Sigmoid colon (tissue), 6 donors: ENCODE measurements at regions not wholly inside any gene's neighbourhood (a gene's known extent, or its start where the extent isn't known, plus 50 kb on each side); places are given as distances from the start of the nearest gene placed in this dataset.
"Not testable (repeated sequence)": the region's sequence is repeated elsewhere in the genome, so short reads cannot be mapped to it uniquely, and the experiment has no call there.

Experiments
- DNase-seq: peaks from one replicate; pipeline ENCODE4 v3.0.0-alpha.2; 2019
- H3K27ac ChIP-seq, 4 donors: fragments of 200-600 bp; sonication (generic); one replicate each; pipeline ENCODE4 v1.5.1; 2016 to 2019; ENCODE audit warnings: mild to moderate bottlenecking in 1 of 4
- H3K27me3 ChIP-seq, 3 donors: fragments of 200-600 bp; sonication (generic); one replicate each; pipeline ENCODE4 v1.5.1; 2019; ENCODE audit warnings: mild to moderate bottlenecking in 1 of 3
- H3K36me3 ChIP-seq, 4 donors: fragments of 200-600 bp; sonication (generic); one replicate each; pipeline ENCODE4 v1.5.1; 2016 to 2019
- H3K4me1 ChIP-seq, 4 donors: fragments of 200-600 bp; sonication (generic); one replicate each; pipeline ENCODE4 v1.5.1; 2017 to 2019
- H3K4me3 ChIP-seq, 4 donors: fragments of 200-600 bp; sonication (generic); one replicate each; pipeline ENCODE4 v1.5.1; 2017 to 2019; ENCODE audit warnings: mild to moderate bottlenecking in 2 of 4, moderate library complexity in 1 of 4
- H3K9me3 ChIP-seq, 4 donors: fragments of 200-600 bp in 3 of 4; sonication (generic) in 3 of 4; one replicate each; pipeline versions ENCODE4 v1.5.1 to v1.6.1; 2013 to 2019
- EP300 ChIP-seq, 4 donors: sonication (generic); formaldehyde crosslinking; IDR thresholded peaks; one replicate each; pipeline ENCODE4 v1.6.1; 2017; ENCODE audit warnings: antibody characterized with exemption in 4 of 4
- POLR2A ChIP-seq, 2 donors: fragments of 450-650 bp; IDR thresholded peaks; one replicate each; pipeline ENCODE4 v1.6.1; 2016; ENCODE audit warnings: antibody characterized with exemption in 2 of 2, mild to moderate bottlenecking in 2 of 2, moderate library complexity in 2 of 2
- POLR2AphosphoS5 ChIP-seq, 4 donors: sonication (generic); formaldehyde crosslinking; IDR thresholded peaks; one replicate each; pipeline ENCODE4 v1.6.1; 2017; ENCODE audit warnings: antibody characterized with exemption in 4 of 4
- WGBS, 2 donors: extraction: QIAGEN DNeasy Blood & Tissue Kit; methylation state at CpG; one replicate each; pipeline ENCODE4 v1.1.7; 2013; 5-methylcytosine and 5-hydroxymethylcytosine counted together
- intact Hi-C: fragments of 100-400 bp; cut with DNase I; formaldehyde crosslinking; loops from one replicate; pipeline ENCODE4 v1.15.1; 2023
- TF ChIP-seq, protein P1 (sequence below), 4 experiments: fragments of 450-650 bp in 3 of 4; fragments of 200-600 bp in 1 of 4; IDR thresholded peaks; one replicate each; pipeline ENCODE4 v1.5.1; 2016 to 2019; ENCODE audit warnings: antibody characterized with exemption in 4 of 4, mild to moderate bottlenecking in 3 of 4, moderate library complexity in 2 of 4
- donor health status: healthy with polysubstance abuse.
- donor health status: healthy.

DNA sequence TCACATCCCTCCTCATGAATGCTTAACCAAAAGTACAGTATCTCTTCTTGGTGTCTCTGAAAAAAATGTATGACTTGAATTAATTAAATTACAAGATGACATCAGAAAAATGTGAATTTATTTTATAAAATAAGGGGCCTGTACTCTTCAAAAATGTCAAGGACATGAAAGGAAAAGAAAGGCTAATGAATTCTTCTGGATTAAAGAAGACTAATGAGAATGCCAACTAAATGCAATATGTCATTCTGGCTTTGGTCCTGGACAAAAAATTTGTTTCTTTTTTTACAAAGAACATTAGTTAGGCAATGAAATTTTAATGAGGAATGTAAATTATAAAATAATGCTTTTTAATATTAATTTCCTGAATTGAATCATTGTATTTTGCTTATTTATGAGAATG lies 1125.7 kb downstream of the DNAJB9 start:
- H3K9me3 ChIP-seq = no peaks in the 10 kb centered on the region
- H3K4me1 ChIP-seq = no peaks in the 10 kb centered on the region
- intact Hi-C loops = no loop called here
- no peak overlapping the region for H3K4me3 ChIP-seq
- DNase-seq = no peak
- TF ChIP-seq POLR2A (IDR thresholded peaks at IDR 0.05) (no peak), EP300 (IDR thresholded peaks at IDR 0.05) (no peak), POLR2AphosphoS5 (IDR thresholded peaks at IDR 0.05) (no peak)
- TF ChIP-seq, protein P1, sequence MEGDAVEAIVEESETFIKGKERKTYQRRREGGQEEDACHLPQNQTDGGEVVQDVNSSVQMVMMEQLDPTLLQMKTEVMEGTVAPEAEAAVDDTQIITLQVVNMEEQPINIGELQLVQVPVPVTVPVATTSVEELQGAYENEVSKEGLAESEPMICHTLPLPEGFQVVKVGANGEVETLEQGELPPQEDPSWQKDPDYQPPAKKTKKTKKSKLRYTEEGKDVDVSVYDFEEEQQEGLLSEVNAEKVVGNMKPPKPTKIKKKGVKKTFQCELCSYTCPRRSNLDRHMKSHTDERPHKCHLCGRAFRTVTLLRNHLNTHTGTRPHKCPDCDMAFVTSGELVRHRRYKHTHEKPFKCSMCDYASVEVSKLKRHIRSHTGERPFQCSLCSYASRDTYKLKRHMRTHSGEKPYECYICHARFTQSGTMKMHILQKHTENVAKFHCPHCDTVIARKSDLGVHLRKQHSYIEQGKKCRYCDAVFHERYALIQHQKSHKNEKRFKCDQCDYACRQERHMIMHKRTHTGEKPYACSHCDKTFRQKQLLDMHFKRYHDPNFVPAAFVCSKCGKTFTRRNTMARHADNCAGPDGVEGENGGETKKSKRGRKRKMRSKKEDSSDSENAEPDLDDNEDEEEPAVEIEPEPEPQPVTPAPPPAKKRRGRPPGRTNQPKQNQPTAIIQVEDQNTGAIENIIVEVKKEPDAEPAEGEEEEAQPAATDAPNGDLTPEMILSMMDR (IDR thresholded peaks at IDR 0.05) = no peak
- H3K27ac ChIP-seq = no peak overlapping the region
- H3K27me3 ChIP-seq = no peaks in the 10 kb centered on the region
- no peaks in the 10 kb centered on the region for H3K36me3 ChIP-seq

DNA sequence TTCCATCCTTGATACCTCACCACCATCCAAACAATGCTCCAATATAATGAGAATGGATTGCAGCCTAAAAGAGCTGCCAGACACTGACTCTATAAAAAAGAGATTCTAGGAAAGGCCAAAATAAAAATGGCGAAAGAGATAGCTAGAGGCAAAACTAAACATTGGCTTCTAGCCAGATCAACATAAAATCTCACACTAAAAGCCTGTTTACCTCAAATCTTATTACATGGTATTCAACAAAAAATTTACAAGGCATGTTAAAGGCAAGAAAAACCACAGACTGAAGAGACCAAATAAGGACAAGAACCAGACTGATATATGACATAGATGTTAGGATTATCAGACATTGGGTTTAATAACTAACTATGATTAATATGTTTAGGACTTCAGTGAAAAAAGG lies 1127.0 kb downstream of the DNAJB9 start:
- no peak overlapping the region for H3K4me3 ChIP-seq
- no peaks in the 10 kb centered on the region for H3K27me3 ChIP-seq
- no peak overlapping the region for H3K27ac ChIP-seq
- intact Hi-C loops = no loop called here
- H3K4me1 ChIP-seq = no peaks in the 10 kb centered on the region
- no peak for DNase-seq
- WGBS, 2 donors = 76 to 79% methylated on average over 1 of the region's 1 CpG
- TF ChIP-seq, protein P1 (IDR thresholded peaks at IDR 0.05) = no peak
- TF ChIP-seq EP300 (IDR thresholded peaks at IDR 0.05) (no peak), POLR2AphosphoS5 (IDR thresholded peaks at IDR 0.05) (no peak), POLR2A (IDR thresholded peaks at IDR 0.05) (no peak)
- H3K9me3 ChIP-seq = no peaks in the 10 kb centered on the region
- H3K36me3 ChIP-seq = no peaks in the 10 kb centered on the region

DNA sequence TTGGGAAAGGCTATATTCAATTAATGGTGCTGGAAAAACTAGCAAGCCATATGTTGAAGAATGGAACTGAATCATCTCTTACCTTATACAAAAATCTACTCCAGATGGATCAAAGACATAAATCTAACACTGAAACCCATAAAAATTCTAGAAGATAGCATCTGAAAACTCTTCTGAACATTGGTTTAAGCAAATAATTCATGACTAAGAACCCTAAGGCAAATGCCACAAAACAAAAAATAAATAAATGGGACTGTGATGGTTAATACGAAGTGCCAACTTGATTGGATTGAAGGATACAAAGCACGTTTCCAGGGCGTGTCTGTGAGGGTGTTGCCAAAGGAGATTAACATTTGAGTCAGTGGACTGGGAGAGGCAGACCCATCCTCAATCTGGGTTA lies 1130.0 kb downstream of the DNAJB9 start:
- no peaks in the 10 kb centered on the region for H3K27me3 ChIP-seq
- no peak for TF ChIP-seq EP300 (IDR thresholded peaks at IDR 0.05)
- TF ChIP-seq, protein P1 (IDR thresholded peaks at IDR 0.05) = no peak
- no peak for TF ChIP-seq POLR2A (IDR thresholded peaks at IDR 0.05)
- TF ChIP-seq POLR2AphosphoS5 (IDR thresholded peaks at IDR 0.05) = no peak
- WGBS, 2 donors = 85 to 88% methylated on average over 3 of the region's 3 CpGs
- no peak overlapping the region for H3K4me3 ChIP-seq
- intact Hi-C loops = no loop called here
- no peaks in the 10 kb centered on the region for H3K4me1 ChIP-seq
- no peak overlapping the region for H3K27ac ChIP-seq
- H3K36me3 ChIP-seq = no peaks in the 10 kb centered on the region
- no peaks in the 10 kb centered on the region for H3K9me3 ChIP-seq
- no peak for DNase-seq

DNA sequence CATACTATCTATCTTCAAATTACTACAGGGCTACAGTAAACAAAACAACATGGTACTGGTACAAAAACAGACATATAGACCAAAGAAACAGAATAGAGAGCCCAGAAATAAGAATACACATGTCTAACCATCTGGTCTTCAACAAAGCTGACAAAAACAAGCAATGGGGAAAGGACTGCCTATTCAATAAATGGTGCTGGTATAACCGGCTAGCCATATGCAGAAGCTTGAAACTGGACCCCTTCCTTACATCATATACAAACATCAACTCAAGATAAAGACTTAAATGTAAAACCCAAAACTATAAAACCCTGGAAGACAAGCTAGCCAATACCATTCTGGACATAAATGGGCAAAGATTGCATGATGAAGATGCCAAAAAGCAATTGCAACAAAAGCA lies 1143.7 kb downstream of the DNAJB9 start:
- H3K27ac ChIP-seq = no peak overlapping the region
- H3K4me3 ChIP-seq = no peak overlapping the region
- no peak for DNase-seq

DNA sequence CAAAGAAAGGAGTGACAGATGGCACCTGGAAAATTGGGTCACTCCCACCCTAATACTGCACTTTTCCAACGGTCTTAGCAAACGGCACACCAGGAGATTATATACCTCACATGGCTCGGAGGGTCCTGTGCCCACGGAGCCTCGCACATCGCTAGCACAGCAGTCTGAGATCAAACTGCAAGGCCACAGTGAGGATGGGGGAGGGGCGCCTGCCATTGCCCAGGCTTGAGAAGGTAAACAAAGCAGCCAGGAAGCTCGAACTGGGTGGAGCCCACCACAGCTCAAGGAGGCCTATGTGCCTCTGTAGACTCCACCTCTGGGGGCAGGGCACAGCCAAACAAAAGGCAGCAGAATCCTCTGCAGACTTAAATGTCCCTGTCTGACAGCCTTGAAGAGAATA lies 1149.7 kb downstream of the DNAJB9 start:
- H3K4me3 ChIP-seq, H3K9me3 ChIP-seq, H3K36me3 ChIP-seq, H3K27me3 ChIP-seq, H3K27ac ChIP-seq, DNase-seq, H3K4me1 ChIP-seq, intact Hi-C loops: not testable (repeated sequence)
- WGBS, 2 donors = 77 to 90% methylated on average over 8 of the region's 8 CpGs

More for the DNA sequence above, 1143.7 kb downstream of the DNAJB9 start:
- no peaks in the 10 kb centered on the region for H3K27me3 ChIP-seq
- TF ChIP-seq, protein P1 (IDR thresholded peaks at IDR 0.05) = no peak
- no peak for TF ChIP-seq EP300 (IDR thresholded peaks at IDR 0.05)
- TF ChIP-seq POLR2A (IDR thresholded peaks at IDR 0.05) = no peak
- TF ChIP-seq POLR2AphosphoS5 (IDR thresholded peaks at IDR 0.05) = no peak
- 86 to 91% methylated on average over 1 of the region's 1 CpG for WGBS, 2 donors
- H3K9me3 ChIP-seq = no peaks in the 10 kb centered on the region
- H3K36me3 ChIP-seq = no peaks in the 10 kb centered on the region
- H3K4me1 ChIP-seq = no peaks in the 10 kb centered on the region
- intact Hi-C loops = no loop called here
